ENCODE measurements at regions not wholly inside any gene's neighbourhood (a gene's known extent, or its start where the extent isn't known, plus 50 kb on each side); places are given as distances from the start of the nearest gene placed in this dataset.

DNA sequence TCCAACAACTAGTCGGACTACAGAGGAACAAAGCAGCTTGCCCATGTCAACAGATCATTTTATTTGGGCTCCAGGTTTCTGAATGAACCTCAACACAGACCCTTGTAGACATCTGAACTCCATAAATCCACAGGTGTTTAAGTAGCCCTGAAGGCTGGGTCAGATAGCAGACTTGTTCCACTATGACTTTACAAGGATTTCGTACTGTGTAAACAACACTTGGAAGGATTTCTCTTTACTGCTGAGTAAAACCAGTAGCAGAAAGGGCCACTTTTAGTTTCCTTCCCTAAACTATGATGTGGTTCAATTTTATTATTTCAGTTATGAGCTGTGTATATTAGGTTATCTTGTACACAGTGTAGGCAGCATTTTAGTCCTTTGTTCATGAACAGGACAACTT is 316.4 kb upstream of the ADGRL2 start:
- H3K4me1 ChIP-seq (ENCODE audit: control insufficient read depth in 2 of 2, insufficient read depth in 2 of 2, low read length in 2 of 2) = no peaks in the 10 kb centered on the region
- no peaks in the 10 kb centered on the region for H3K9me3 ChIP-seq (ENCODE audit: control insufficient read depth in 2 of 2, low read length in 2 of 2)
- H3K4me3 ChIP-seq (ENCODE audit: low read length in 2 of 2) = no peak overlapping the region
- H3K27me3 ChIP-seq (ENCODE audit: control insufficient read depth in 2 of 2, insufficient read depth in 2 of 2, low read length in 2 of 2) = no peaks in the 10 kb centered on the region
- no peak overlapping the region for H3K9ac ChIP-seq (ENCODE audit: low read depth in 1 of 2, low read length in 2 of 2)
- H3K27ac ChIP-seq (ENCODE audit: low read depth in 2 of 2, low read length in 2 of 2) = no peak overlapping the region
- no peaks in the 10 kb centered on the region for H3K36me3 ChIP-seq (ENCODE audit: control insufficient read depth in 2 of 2, insufficient read depth in 2 of 2, low read length in 2 of 2)

DNA sequence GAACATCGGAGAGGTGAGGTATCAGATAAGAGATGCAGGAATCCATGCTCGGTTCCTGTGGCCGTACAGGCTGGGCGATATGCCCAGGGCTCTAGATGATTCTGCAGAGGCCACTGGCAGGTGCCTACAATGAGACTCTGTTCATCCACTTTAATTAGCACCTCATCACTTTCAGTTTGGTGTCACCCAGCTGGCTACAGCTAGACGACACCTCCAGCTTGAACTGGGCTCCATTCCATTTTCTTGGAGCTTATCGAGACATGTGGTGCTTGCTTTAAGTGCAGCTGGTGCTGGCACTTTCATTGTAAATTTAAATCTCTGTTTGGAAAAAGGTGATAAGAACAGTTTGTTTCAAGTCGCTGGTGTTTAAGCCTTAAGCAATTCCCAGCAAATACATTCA is 322.5 kb upstream of the ADGRL2 start:
- Histone ChIP-seq H3K27ac (ENCODE audit: low read depth in 2 of 2, low read length in 2 of 2) (no peak overlapping the region), H3K27me3 (ENCODE audit: control insufficient read depth in 2 of 2, insufficient read depth in 2 of 2, low read length in 2 of 2) (no peaks in the 10 kb centered on the region), H3K4me1 (ENCODE audit: control insufficient read depth in 2 of 2, insufficient read depth in 2 of 2, low read length in 2 of 2) (no peaks in the 10 kb centered on the region), H3K4me3 (ENCODE audit: low read length in 2 of 2) (peak overlapping the region in 1 of 2 donors; percentile 42), H3K36me3 (ENCODE audit: control insufficient read depth in 2 of 2, insufficient read depth in 2 of 2, low read length in 2 of 2) (no peaks in the 10 kb centered on the region), H3K9ac (ENCODE audit: low read depth in 1 of 2, low read length in 2 of 2) (no peak overlapping the region), H3K9me3 (ENCODE audit: control insufficient read depth in 2 of 2, low read length in 2 of 2) (no peaks in the 10 kb centered on the region)

DNA sequence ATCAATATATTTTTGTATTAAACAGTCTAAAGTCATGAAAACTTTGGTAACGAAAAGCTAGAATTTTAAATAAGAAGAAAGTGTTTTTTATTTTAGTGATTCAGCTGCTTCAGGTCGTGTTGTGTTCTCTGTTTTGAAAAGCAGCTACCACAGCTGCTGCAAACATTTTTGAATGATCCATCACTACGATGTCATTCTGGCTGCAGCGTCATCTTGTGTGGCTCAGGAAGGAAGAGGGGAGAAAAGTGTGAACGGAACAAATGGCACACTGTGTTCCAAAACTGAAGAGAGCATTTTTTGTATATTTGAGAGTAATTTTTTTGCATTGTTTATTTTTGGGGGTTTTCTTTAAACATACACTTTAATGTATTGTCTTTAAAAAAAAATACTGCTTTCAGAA is 323.0 kb upstream of the ADGRL2 start:
- no peak overlapping the region for H3K4me3 ChIP-seq (ENCODE audit: low read length in 2 of 2)
- no peaks in the 10 kb centered on the region for H3K27me3 ChIP-seq (ENCODE audit: control insufficient read depth in 2 of 2, insufficient read depth in 2 of 2, low read length in 2 of 2)
- H3K9me3 ChIP-seq (ENCODE audit: control insufficient read depth in 2 of 2, low read length in 2 of 2) = no peaks in the 10 kb centered on the region
- no peak overlapping the region for H3K9ac ChIP-seq (ENCODE audit: low read depth in 1 of 2, low read length in 2 of 2)
- H3K27ac ChIP-seq (ENCODE audit: low read depth in 2 of 2, low read length in 2 of 2) = no peak overlapping the region
- no peaks in the 10 kb centered on the region for H3K36me3 ChIP-seq (ENCODE audit: control insufficient read depth in 2 of 2, insufficient read depth in 2 of 2, low read length in 2 of 2)
- H3K4me1 ChIP-seq (ENCODE audit: control insufficient read depth in 2 of 2, insufficient read depth in 2 of 2, low read length in 2 of 2) = no peaks in the 10 kb centered on the region

DNA sequence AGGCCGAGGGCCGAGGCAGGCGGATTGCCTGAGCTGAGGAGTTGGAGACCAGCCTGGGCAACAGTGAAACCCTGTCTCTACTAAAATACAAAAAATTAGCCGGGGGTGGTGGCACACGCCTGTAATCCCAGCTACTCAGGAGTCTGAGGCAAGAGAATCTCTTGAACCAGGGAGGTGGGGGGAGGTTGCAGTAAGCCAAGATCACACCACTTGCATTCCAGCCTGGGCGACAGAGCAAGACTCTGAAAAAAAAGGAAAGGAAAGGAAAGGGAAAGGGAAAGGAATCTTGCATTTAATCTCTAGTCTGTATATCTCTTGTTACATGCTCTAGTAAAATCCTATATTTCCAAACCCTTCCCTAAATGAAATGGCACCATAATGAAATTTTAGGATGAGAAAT is 328.3 kb upstream of the ADGRL2 start:
- no peaks in the 10 kb centered on the region for H3K4me1 ChIP-seq (ENCODE audit: control insufficient read depth in 2 of 2, insufficient read depth in 2 of 2, low read length in 2 of 2)
- H3K36me3 ChIP-seq (ENCODE audit: control insufficient read depth in 2 of 2, insufficient read depth in 2 of 2, low read length in 2 of 2) = no peaks in the 10 kb centered on the region
- H3K4me3 ChIP-seq (ENCODE audit: low read length in 2 of 2) = no peak overlapping the region
- H3K27ac ChIP-seq (ENCODE audit: low read depth in 2 of 2, low read length in 2 of 2) = no peak overlapping the region
- no peaks in the 10 kb centered on the region for H3K27me3 ChIP-seq (ENCODE audit: control insufficient read depth in 2 of 2, insufficient read depth in 2 of 2, low read length in 2 of 2)
- no peaks in the 10 kb centered on the region for H3K9me3 ChIP-seq (ENCODE audit: control insufficient read depth in 2 of 2, low read length in 2 of 2)
- H3K9ac ChIP-seq (ENCODE audit: low read depth in 1 of 2, low read length in 2 of 2) = no peak overlapping the region

DNA sequence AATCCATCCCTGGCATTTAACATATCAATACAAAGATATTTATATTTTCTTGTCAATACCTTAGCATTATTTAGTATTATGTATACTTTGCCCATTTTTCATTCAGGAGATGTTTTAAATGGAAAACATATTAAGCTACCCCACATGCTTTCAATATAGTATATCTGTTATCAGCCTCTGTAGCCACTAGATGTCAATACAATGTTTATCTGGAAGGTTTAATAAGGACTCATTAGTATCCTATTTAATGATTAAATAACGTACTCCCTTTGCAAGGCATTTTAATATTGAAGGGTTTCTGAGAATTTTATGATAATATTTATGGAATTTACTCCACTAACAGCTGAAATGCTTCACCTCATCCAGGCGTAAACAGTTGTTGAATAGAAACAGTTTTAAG is 329.5 kb upstream of the ADGRL2 start:
- Histone ChIP-seq H3K27ac (ENCODE audit: low read depth in 2 of 2, low read length in 2 of 2) (no peak overlapping the region), H3K4me1 (ENCODE audit: control insufficient read depth in 2 of 2, insufficient read depth in 2 of 2, low read length in 2 of 2) (no peaks in the 10 kb centered on the region), H3K36me3 (ENCODE audit: control insufficient read depth in 2 of 2, insufficient read depth in 2 of 2, low read length in 2 of 2) (no peaks in the 10 kb centered on the region), H3K9ac (ENCODE audit: low read depth in 1 of 2, low read length in 2 of 2) (no peak overlapping the region), H3K27me3 (ENCODE audit: control insufficient read depth in 2 of 2, insufficient read depth in 2 of 2, low read length in 2 of 2) (no peaks in the 10 kb centered on the region), H3K9me3 (ENCODE audit: control insufficient read depth in 2 of 2, low read length in 2 of 2) (no peaks in the 10 kb centered on the region), H3K4me3 (ENCODE audit: low read length in 2 of 2) (no peak overlapping the region)

DNA sequence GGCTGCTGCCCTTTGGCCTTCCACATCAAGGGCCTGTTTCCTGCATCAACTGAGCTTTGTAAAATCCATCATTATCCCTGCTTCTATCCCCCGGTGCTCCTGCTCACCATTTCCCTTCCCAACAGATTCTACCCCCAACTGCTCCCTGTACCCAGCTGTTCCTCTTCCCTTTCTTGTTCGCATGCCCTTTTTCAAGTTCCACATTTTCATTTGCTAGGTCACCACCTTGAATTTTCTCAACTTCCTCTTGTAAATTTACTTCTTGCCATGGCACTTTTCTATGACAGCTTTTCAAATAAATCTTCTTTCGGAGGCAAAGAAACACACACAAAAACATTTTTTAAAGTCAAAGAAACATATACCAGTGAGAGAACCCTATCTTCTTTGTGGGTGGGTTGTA is 330.5 kb upstream of the ADGRL2 start:
- no peak overlapping the region for H3K4me3 ChIP-seq (ENCODE audit: low read length in 2 of 2)
- H3K9me3 ChIP-seq (ENCODE audit: control insufficient read depth in 2 of 2, low read length in 2 of 2) = no peaks in the 10 kb centered on the region
- H3K9ac ChIP-seq (ENCODE audit: low read depth in 1 of 2, low read length in 2 of 2) = no peak overlapping the region
- no peaks in the 10 kb centered on the region for H3K27me3 ChIP-seq (ENCODE audit: control insufficient read depth in 2 of 2, insufficient read depth in 2 of 2, low read length in 2 of 2)
- H3K4me1 ChIP-seq (ENCODE audit: control insufficient read depth in 2 of 2, insufficient read depth in 2 of 2, low read length in 2 of 2) = no peaks in the 10 kb centered on the region
- no peaks in the 10 kb centered on the region for H3K36me3 ChIP-seq (ENCODE audit: control insufficient read depth in 2 of 2, insufficient read depth in 2 of 2, low read length in 2 of 2)
- H3K27ac ChIP-seq (ENCODE audit: low read depth in 2 of 2, low read length in 2 of 2) = no peak overlapping the region

DNA sequence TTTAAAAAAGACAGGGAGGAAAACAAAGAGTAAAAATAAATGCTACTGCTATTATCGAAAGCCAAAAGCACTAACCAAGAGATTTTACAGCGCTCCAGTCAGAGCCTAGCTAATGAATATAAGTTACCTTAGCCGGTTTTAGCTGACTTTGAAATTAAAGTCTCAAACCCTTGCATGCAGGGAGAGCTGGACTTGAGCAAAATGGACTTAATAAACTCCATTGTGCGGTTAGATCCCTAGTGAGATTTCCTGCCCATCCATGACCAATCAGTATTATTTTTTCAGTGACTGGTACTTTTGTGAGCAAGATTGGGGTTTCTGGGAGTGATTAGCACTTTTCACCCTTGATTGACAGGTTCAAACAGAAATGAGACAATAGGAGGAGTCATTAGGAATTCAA is 333.4 kb upstream of the ADGRL2 start:
- H3K4me1 ChIP-seq (ENCODE audit: control insufficient read depth in 2 of 2, insufficient read depth in 2 of 2, low read length in 2 of 2) = no peaks in the 10 kb centered on the region
- H3K36me3 ChIP-seq (ENCODE audit: control insufficient read depth in 2 of 2, insufficient read depth in 2 of 2, low read length in 2 of 2) = no peaks in the 10 kb centered on the region
- no peaks in the 10 kb centered on the region for H3K9me3 ChIP-seq (ENCODE audit: control insufficient read depth in 2 of 2, low read length in 2 of 2)
- H3K27me3 ChIP-seq (ENCODE audit: control insufficient read depth in 2 of 2, insufficient read depth in 2 of 2, low read length in 2 of 2) = no peaks in the 10 kb centered on the region
- H3K9ac ChIP-seq (ENCODE audit: low read depth in 1 of 2, low read length in 2 of 2) = no peak overlapping the region
- H3K4me3 ChIP-seq (ENCODE audit: low read length in 2 of 2) = no peak overlapping the region
- H3K27ac ChIP-seq (ENCODE audit: low read depth in 2 of 2, low read length in 2 of 2) = no peak overlapping the region

DNA sequence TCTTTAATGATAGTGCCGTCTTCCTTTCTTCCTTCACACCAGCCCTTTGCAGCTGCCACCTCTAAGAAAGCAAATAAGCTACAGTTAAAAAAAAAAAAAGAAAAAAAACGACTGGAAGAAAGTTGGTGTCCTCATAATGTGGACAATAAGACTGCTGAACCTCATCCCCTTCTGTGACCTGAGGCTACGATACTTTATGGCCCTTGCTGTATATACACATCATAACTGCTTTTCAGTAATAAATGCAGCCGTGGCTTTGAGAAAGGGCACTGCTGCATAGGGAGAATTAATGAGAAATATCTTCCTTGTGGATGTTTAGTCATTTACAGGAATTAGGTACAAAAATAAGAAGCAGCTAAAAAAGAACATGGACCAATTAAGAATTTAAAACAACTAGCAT is 333.8 kb upstream of the ADGRL2 start:
- H3K4me1 ChIP-seq (ENCODE audit: control insufficient read depth in 2 of 2, insufficient read depth in 2 of 2, low read length in 2 of 2) = no peaks in the 10 kb centered on the region
- H3K9me3 ChIP-seq (ENCODE audit: control insufficient read depth in 2 of 2, low read length in 2 of 2) = no peaks in the 10 kb centered on the region
- no peaks in the 10 kb centered on the region for H3K36me3 ChIP-seq (ENCODE audit: control insufficient read depth in 2 of 2, insufficient read depth in 2 of 2, low read length in 2 of 2)
- no peak overlapping the region for H3K4me3 ChIP-seq (ENCODE audit: low read length in 2 of 2)
- no peak overlapping the region for H3K27ac ChIP-seq (ENCODE audit: low read depth in 2 of 2, low read length in 2 of 2)
- H3K27me3 ChIP-seq (ENCODE audit: control insufficient read depth in 2 of 2, insufficient read depth in 2 of 2, low read length in 2 of 2) = no peaks in the 10 kb centered on the region
- H3K9ac ChIP-seq (ENCODE audit: low read depth in 1 of 2, low read length in 2 of 2) = no peak overlapping the region

DNA sequence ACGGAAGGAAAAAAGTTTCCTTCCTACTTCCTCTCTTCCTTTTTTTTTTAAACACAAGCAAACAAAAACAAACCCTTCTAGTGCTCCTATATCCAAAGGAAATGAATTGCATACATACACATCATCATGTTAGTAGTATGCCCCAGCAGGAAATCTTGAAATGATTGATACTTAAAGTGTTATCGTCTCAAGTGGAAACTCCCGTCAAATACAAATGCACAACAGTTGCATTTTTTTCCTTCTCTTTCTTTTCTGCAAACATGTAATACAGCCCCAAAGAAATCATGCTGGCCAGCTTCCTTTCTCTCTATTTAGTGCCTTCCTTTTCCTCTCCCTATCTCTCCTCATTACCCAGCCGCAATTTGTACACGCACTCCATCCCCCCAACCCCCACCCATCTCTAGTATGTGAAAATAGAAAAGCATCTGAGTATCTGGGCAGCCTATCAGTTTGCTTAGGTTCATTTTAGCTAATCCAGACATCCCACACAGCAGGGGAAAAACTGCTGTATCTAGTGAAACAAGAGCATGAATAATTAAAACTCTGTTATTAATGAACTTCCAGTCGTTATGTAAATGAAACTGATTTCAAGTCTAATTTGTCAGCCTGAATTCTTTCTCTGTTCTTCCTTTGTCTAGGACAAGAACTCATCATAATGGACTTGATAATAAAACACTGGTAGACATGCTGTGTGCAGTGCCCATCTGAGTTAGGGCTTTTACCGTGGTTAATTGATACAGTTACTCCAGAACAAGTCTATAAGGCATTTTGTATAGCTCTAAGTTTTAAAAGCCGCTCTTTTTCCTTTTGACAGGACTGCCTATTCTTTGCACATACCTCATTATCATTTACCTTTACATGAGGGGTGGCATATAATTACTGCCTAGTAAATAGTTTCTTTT is 336.5 kb upstream of the ADGRL2 start:
- Histone ChIP-seq H3K4me3 (ENCODE audit: low read length in 2 of 2) (no peak overlapping the region), H3K27me3 (ENCODE audit: control insufficient read depth in 2 of 2, insufficient read depth in 2 of 2, low read length in 2 of 2) (no peaks in the 10 kb centered on the region), H3K9me3 (ENCODE audit: control insufficient read depth in 2 of 2, low read length in 2 of 2) (no peaks in the 10 kb centered on the region), H3K9ac (ENCODE audit: low read depth in 1 of 2, low read length in 2 of 2) (no peak overlapping the region), H3K4me1 (ENCODE audit: control insufficient read depth in 2 of 2, insufficient read depth in 2 of 2, low read length in 2 of 2) (peaks cover 0 to 2% of the 10 kb centered on the region in 2 donors), H3K27ac (ENCODE audit: low read depth in 2 of 2, low read length in 2 of 2) (no peak overlapping the region), H3K36me3 (ENCODE audit: control insufficient read depth in 2 of 2, insufficient read depth in 2 of 2, low read length in 2 of 2) (no peaks in the 10 kb centered on the region)

DNA sequence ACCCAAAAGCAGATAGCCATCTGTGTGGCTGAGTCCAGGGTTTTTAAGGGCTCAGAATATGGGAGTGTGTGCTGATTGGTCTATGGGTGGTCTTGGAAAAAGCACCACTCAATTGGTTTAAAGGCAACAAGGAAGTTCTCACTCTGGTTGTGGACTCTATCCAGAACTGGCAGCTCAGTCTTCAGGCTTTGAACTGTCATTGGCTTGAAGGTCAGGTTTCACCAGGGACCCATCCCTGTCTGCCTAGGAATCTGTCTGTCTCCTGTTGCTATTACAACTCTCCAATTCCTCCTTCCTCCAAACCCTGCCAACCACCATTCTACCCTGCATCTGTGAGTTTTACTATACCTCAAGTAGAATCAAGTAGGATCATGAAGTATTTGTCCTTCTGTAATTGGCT is 341.7 kb upstream of the ADGRL2 start:
- H3K9ac ChIP-seq (ENCODE audit: low read depth in 1 of 2, low read length in 2 of 2) = no peak overlapping the region
- H3K36me3 ChIP-seq (ENCODE audit: control insufficient read depth in 2 of 2, insufficient read depth in 2 of 2, low read length in 2 of 2) = no peaks in the 10 kb centered on the region
- H3K4me1 ChIP-seq (ENCODE audit: control insufficient read depth in 2 of 2, insufficient read depth in 2 of 2, low read length in 2 of 2) = peaks cover 4% of the 10 kb centered on the region in 2 donors
- no peak overlapping the region for H3K27ac ChIP-seq (ENCODE audit: low read depth in 2 of 2, low read length in 2 of 2)
- no peak overlapping the region for H3K4me3 ChIP-seq (ENCODE audit: low read length in 2 of 2)
- H3K27me3 ChIP-seq (ENCODE audit: control insufficient read depth in 2 of 2, insufficient read depth in 2 of 2, low read length in 2 of 2) = no peaks in the 10 kb centered on the region
- no peaks in the 10 kb centered on the region for H3K9me3 ChIP-seq (ENCODE audit: control insufficient read depth in 2 of 2, low read length in 2 of 2)
